B cell (primary cell): ENCODE measurements at regions not wholly inside any gene's neighbourhood (a gene's known extent, or its start where the extent isn't known, plus 50 kb on each side); places are given as distances from the start of the nearest gene placed in this dataset.

ENCODE experiments used
- ATAC-seq: fragments of 200-7000 bp; cut with Tn5 transposase; one replicate; pipeline ENCODE4 v1.10.0; 2021; ENCODE audit warnings: low read depth, mild to moderate bottlenecking, moderate number of reproducible peaks, moderate library complexity
- CTCF ChIA-PET: fragments of 350-600 bp; sonication (Branson Sonifier 250); formaldehyde crosslinking; loops from one replicate; lab custom pipeline; 2021; ENCODE audit warnings: antibody characterized with exemption, inconsistent platforms; lab: Charles Lee
- POLR2A ChIA-PET: fragments of 350-600 bp; sonication (Branson Sonifier 250); formaldehyde crosslinking; loops from one replicate; lab custom pipeline; 2021; ENCODE audit warnings: antibody characterized with exemption; lab: Charles Lee
- DNase-seq: peaks from one replicate; pipeline ENCODE4 v3.0.0; 2013
- H2AFZ ChIP-seq: 2 replicates; pipeline ENCODE4 v1.6.1; 2012; ENCODE audit warnings: mild to moderate bottlenecking, low read depth, low read length; ENCODE audit not compliant: insufficient read depth, poor library complexity, severe bottlenecking
- H3K27ac ChIP-seq, 2 donors: 1 replicate in 1 of 2; 2 replicates in 1 of 2; pipeline ENCODE4 v1.5.1; 2012 to 2013; ENCODE audit warnings: low read length in 2 of 2, mild to moderate bottlenecking in 2 of 2, moderate library complexity in 1 of 2
- H3K27me3 ChIP-seq, 4 experiments: fragments of 200-600 bp in 1 of 4; sonication (generic) in 1 of 4; replicated peaks in 1 of 4; 1 replicate in 2 of 4; 2 replicates in 2 of 4; pipeline versions ENCODE4 v1.6.1 to v1.7.0; 2013 to 2016; ENCODE audit warnings: low read length in 3 of 4, mild to moderate bottlenecking in 2 of 4, mixed read lengths in 1 of 4, moderate library complexity in 1 of 4; ENCODE audit not compliant: insufficient read depth in 4 of 4, control insufficient read depth in 3 of 4; ENCODE audit errors: control extremely low read depth in 1 of 4
- H3K36me3 ChIP-seq, 2 experiments: replicated peaks in 1 of 2; 1 replicate in 1 of 2; 2 replicates in 1 of 2; pipeline versions ENCODE4 v1.6.1 to v1.7.1; 2013; ENCODE audit warnings: low read length in 1 of 2; ENCODE audit not compliant: insufficient read depth in 2 of 2, control insufficient read depth in 1 of 2; ENCODE audit errors: control extremely low read depth in 1 of 2, extremely low read depth in 1 of 2
- H3K4me1 ChIP-seq, 2 donors: fragments of 200-600 bp in 1 of 2; sonication (generic) in 1 of 2; 1 replicate in 1 of 2; 2 replicates in 1 of 2; pipeline versions ENCODE4 v1.5.1 to v1.6.1; 2013 to 2017; ENCODE audit warnings: low read length in 2 of 2; ENCODE audit not compliant: control insufficient read depth in 2 of 2, insufficient read depth in 2 of 2
- H3K4me2 ChIP-seq: replicated peaks from 2 replicates; pipeline ENCODE3; 2012; ENCODE audit warnings: mild to moderate bottlenecking, low read depth, low read length; ENCODE audit not compliant: poor library complexity, severe bottlenecking
- H3K4me3 ChIP-seq, 5 experiments: fragments of 200-600 bp in 1 of 5; sonication (generic) in 1 of 5; 1 replicate in 3 of 5; 2 replicates in 2 of 5; pipeline versions ENCODE4 v1.5.1 to v1.7.0; 2011 to 2016; ENCODE audit warnings: low read length in 4 of 5, mild to moderate bottlenecking in 4 of 5, low read depth in 2 of 5, control low read depth in 1 of 5, moderate library complexity in 1 of 5; ENCODE audit not compliant: insufficient read depth in 1 of 5; ENCODE audit errors: control extremely low read depth in 1 of 5, extremely low read depth in 1 of 5
- H3K79me2 ChIP-seq: fragments of 200-600 bp; sonication (generic); one replicate; pipeline ENCODE4 v1.6.0; 2016; ENCODE audit warnings: low read length; ENCODE audit not compliant: control insufficient read depth, insufficient read depth
- H3K9ac ChIP-seq: fragments of 200-600 bp; sonication (generic); 2 replicates; pipeline ENCODE4 v1.6.1; 2017; ENCODE audit warnings: mild to moderate bottlenecking, low read length, moderate library complexity
- H3K9me3 ChIP-seq, 3 donors: one replicate each; pipeline versions ENCODE4 v1.6.1 to v1.7.1; 2013; ENCODE audit warnings: low read length in 2 of 3; ENCODE audit not compliant: control insufficient read depth in 2 of 3, insufficient read depth in 1 of 3; ENCODE audit errors: control extremely low read depth in 1 of 3
- H4K20me1 ChIP-seq: 2 replicates; pipeline ENCODE4 v1.6.0; 2012; ENCODE audit warnings: mild to moderate bottlenecking, low read length; ENCODE audit not compliant: insufficient read depth, control insufficient read depth, poor library complexity, severe bottlenecking
- H3K27ac Mint-ChIP-seq: one replicate; pipeline ENCODE4 v1.8.0; 2021; ENCODE audit warnings: mixed read lengths
- H3K27me3 Mint-ChIP-seq: one replicate; pipeline ENCODE4 v1.8.0; 2021; ENCODE audit warnings: mixed read lengths
- H3K4me1 Mint-ChIP-seq: one replicate; pipeline ENCODE4 v1.8.0; 2021; ENCODE audit warnings: mixed read lengths
- H3K4me3 Mint-ChIP-seq: one replicate; pipeline ENCODE4 v1.8.0; 2021; ENCODE audit warnings: mixed read lengths
- H3K9me3 Mint-ChIP-seq: one replicate; pipeline ENCODE4 v1.8.0; 2022; ENCODE audit warnings: mixed read lengths; ENCODE audit not compliant: insufficient read depth
- EZH2 ChIP-seq: IDR thresholded peaks from 2 replicates; pipeline ENCODE4 v1.6.1; 2012; ENCODE audit warnings: borderline replicate concordance, low read depth, mild to moderate bottlenecking, moderate library complexity, low read length; ENCODE audit not compliant: insufficient read depth, poor library complexity, severe bottlenecking
- WGBS: methylation state at CpG from one replicate; pipeline ENCODE4 v1.1.5; 2013; ENCODE audit warnings: missing lambda C conversion rate; ENCODE audit not compliant: insufficient coverage; 5-methylcytosine and 5-hydroxymethylcytosine counted together
- intact Hi-C: fragments of 100-400 bp; cut with micrococcal nuclease; formaldehyde crosslinking; loops from one replicate; pipeline ENCODE4 v1.10.0; 2022
- TF ChIP-seq, protein P1 (sequence below): fragments of 200-600 bp; IDR thresholded peaks from one replicate; pipeline ENCODE4 v1.8.0; 2022; ENCODE audit warnings: antibody characterized with exemption, mild to moderate bottlenecking

DNA sequence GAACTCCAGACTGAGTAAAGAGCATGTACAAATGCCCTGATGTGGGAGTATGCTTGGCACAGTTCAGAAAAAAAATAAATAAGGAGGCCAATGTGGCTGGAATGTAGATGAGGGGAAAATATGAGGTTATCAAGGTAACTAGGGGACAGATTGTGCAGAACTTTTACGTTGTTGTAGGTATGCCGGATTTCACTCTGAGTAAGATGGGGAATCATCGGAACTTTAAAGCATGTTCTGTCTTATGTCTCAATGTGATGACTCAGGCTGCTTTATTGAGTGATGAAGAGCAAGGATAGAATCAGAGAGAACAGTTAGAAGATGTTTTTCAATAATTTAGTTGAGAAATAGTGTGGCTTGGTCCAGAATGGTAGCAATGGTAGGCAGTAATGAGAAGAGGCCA, 130.4 kb downstream of the C11orf87 start:
- Histone ChIP-seq H3K27me3 (no peaks in the 10 kb centered on the region), H3K27ac (no peak overlapping the region), H3K9me3 (peaks cover 0 to 3% (median 0%) of the 10 kb centered on the region in 3 donors), H2AFZ (no peak overlapping the region), H4K20me1 (no peaks in the 10 kb centered on the region), H3K79me2 (no peaks in the 10 kb centered on the region), H3K36me3 (no peaks in the 10 kb centered on the region), H3K4me1 (no peaks in the 10 kb centered on the region), H3K9ac (no peak overlapping the region), H3K4me2 (no peak overlapping the region), H3K4me3 (no peak overlapping the region)
- H3K27ac Mint-ChIP-seq: no peak overlapping the region
- no peak overlapping the region for H3K4me3 Mint-ChIP-seq
- intact Hi-C loops: no loop called here
- no peak for TF ChIP-seq EZH2
- TF ChIP-seq, protein P1, sequence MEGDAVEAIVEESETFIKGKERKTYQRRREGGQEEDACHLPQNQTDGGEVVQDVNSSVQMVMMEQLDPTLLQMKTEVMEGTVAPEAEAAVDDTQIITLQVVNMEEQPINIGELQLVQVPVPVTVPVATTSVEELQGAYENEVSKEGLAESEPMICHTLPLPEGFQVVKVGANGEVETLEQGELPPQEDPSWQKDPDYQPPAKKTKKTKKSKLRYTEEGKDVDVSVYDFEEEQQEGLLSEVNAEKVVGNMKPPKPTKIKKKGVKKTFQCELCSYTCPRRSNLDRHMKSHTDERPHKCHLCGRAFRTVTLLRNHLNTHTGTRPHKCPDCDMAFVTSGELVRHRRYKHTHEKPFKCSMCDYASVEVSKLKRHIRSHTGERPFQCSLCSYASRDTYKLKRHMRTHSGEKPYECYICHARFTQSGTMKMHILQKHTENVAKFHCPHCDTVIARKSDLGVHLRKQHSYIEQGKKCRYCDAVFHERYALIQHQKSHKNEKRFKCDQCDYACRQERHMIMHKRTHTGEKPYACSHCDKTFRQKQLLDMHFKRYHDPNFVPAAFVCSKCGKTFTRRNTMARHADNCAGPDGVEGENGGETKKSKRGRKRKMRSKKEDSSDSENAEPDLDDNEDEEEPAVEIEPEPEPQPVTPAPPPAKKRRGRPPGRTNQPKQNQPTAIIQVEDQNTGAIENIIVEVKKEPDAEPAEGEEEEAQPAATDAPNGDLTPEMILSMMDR: no peak
- POLR2A ChIA-PET: no interaction called here
- H3K4me1 Mint-ChIP-seq: no peaks in the 10 kb centered on the region
- H3K9me3 Mint-ChIP-seq: no peaks in the 10 kb centered on the region
- no peaks in the 10 kb centered on the region for H3K27me3 Mint-ChIP-seq
- CTCF ChIA-PET: no interaction called here
- 98% methylated on average over 3 of the region's 3 CpGs for WGBS
- no peak for DNase-seq
- ATAC-seq: no peak

DNA sequence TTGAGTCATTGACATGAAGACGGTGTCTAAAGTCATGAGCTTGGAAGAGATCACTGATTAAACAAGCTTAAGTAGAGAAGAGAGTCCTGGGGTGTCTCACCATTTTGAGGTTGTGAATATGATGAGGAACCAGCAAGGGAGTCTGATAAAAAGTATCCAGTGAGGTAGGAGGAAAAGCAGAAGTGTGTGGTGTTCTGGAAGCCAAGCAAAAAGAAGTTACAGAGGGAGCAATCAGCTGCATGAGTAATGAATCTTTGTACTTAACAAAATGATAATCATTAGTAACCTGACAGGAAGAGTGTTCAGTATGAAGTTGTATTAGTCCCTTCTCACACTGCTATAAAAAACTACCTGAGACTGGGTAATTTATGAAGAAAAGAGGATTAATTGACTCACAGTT, 131.3 kb downstream of the C11orf87 start:
- TF ChIP-seq, protein P1: no peak
- no peak for TF ChIP-seq EZH2
- no peak overlapping the region for H3K27ac ChIP-seq
- no peaks in the 10 kb centered on the region for H4K20me1 ChIP-seq
- ChIA-PET POLR2A (no interaction called here), CTCF (no interaction called here)
- no peak for ATAC-seq
- no peaks in the 10 kb centered on the region for H3K79me2 ChIP-seq
- DNase-seq: no peak
- H3K36me3 ChIP-seq: no peaks in the 10 kb centered on the region
- H3K9ac ChIP-seq: no peak overlapping the region
- H3K9me3 ChIP-seq: peaks cover 0 to 3% (median 0%) of the 10 kb centered on the region in 3 donors
- no peak overlapping the region for H3K4me2 ChIP-seq
- Mint-ChIP-seq H3K27ac (no peak overlapping the region), H3K4me1 (no peaks in the 10 kb centered on the region), H3K4me3 (no peak overlapping the region), H3K27me3 (no peaks in the 10 kb centered on the region), H3K9me3 (peaks cover 2% of the 10 kb centered on the region)
- intact Hi-C loops: no loop called here
- no peak overlapping the region for H2AFZ ChIP-seq
- no peak overlapping the region for H3K4me3 ChIP-seq
- 92% methylated on average over 1 of the region's 1 CpG for WGBS
- H3K27me3 ChIP-seq: no peaks in the 10 kb centered on the region
- H3K4me1 ChIP-seq: no peaks in the 10 kb centered on the region
